Gastroesophageal sphincter (tissue), 4 donors: ENCODE measurements at regions not wholly inside any gene's neighbourhood (a gene's known extent, or its start where the extent isn't known, plus 50 kb on each side); places are given as distances from the start of the nearest gene placed in this dataset.

Source experiments
- ATAC-seq: fragments of 150-250 bp; one replicate; pipeline ENCODE4 v1.9.1; 2016; ENCODE audit warnings: mild to moderate bottlenecking, moderate library complexity
- H3K27ac ChIP-seq, 4 donors: fragments of 200-600 bp; sonication (generic) in 3 of 4; 1 replicate in 3 of 4; 2 replicates in 1 of 4; pipeline ENCODE4 v1.5.1; 2016 to 2019
- H3K27me3 ChIP-seq: fragments of 200-600 bp; sonication (generic); one replicate; pipeline ENCODE4 v1.5.1; 2019
- H3K36me3 ChIP-seq, 2 donors: fragments of 200-600 bp; sonication (generic); one replicate each; pipeline ENCODE4 v1.5.1; 2019; ENCODE audit warnings: control low read depth in 1 of 2
- H3K4me1 ChIP-seq, 3 donors: fragments of 200-600 bp; sonication (generic); 1 replicate in 2 of 3; 2 replicates in 1 of 3; pipeline ENCODE4 v1.5.1; 2016 to 2019; ENCODE audit warnings: control low read depth in 2 of 3
- H3K4me3 ChIP-seq, 2 donors: fragments of 200-600 bp; sonication (generic); one replicate each; pipeline ENCODE4 v1.5.1; 2019; ENCODE audit warnings: mild to moderate bottlenecking in 1 of 2, moderate library complexity in 1 of 2
- H3K9me3 ChIP-seq, 3 donors: fragments of 200-600 bp; sonication (generic); one replicate each; pipeline ENCODE4 v1.5.1; 2017 to 2019; ENCODE audit warnings: control low read depth in 2 of 3
- CTCF ChIP-seq, 4 experiments: fragments of 200-600 bp in 2 of 4; fragments of 450-650 bp in 2 of 4; sonication (generic) in 1 of 4; IDR thresholded peaks; one replicate each; pipeline ENCODE4 v1.5.1; 2017 to 2019; ENCODE audit warnings: antibody characterized with exemption in 4 of 4, mild to moderate bottlenecking in 2 of 4, moderate library complexity in 2 of 4
- EP300 ChIP-seq: sonication (generic); formaldehyde crosslinking; IDR thresholded peaks from one replicate; pipeline ENCODE4 v1.6.1; 2017; ENCODE audit warnings: antibody characterized with exemption, mild to moderate bottlenecking
- POLR2A ChIP-seq, 2 donors: fragments of 450-650 bp; IDR thresholded peaks; one replicate each; pipeline ENCODE4 v1.6.1; 2017; ENCODE audit warnings: antibody characterized with exemption in 2 of 2, mild to moderate bottlenecking in 2 of 2, moderate library complexity in 1 of 2
- POLR2AphosphoS5 ChIP-seq: sonication (generic); formaldehyde crosslinking; IDR thresholded peaks from one replicate; pipeline ENCODE4 v1.6.1; 2017; ENCODE audit warnings: antibody characterized with exemption
- WGBS, 2 donors: methylation state at CpG; one replicate each; pipeline ENCODE4 v1.1.5; 2018; ENCODE audit warnings: low coverage in 1 of 2; 5-methylcytosine and 5-hydroxymethylcytosine counted together

- no peak overlapping the region for H3K27ac ChIP-seq
- no peaks in the 10 kb centered on the region for H3K36me3 ChIP-seq
- peaks cover 60% of the 10 kb centered on the region for H3K27me3 ChIP-seq
- TF ChIP-seq POLR2AphosphoS5 (no peak), POLR2A (IDR thresholded peaks at IDR 0.05) (no peak), EP300 (no peak), CTCF (IDR thresholded peaks at IDR 0.05) (no peak)
- ATAC-seq: peak; percentile 10
- H3K4me1 ChIP-seq: no peaks in the 10 kb centered on the region
- no peak overlapping the region for H3K4me3 ChIP-seq
- 68 to 74% methylated on average over 13 to 14 of the region's 26 CpGs for WGBS, 2 donors
- H3K9me3 ChIP-seq: no peaks in the 10 kb centered on the region
Observed at GRCh38 chr22:49183826-49184216, 643.9 kb downstream of the BRD1 start.

GRCh38 chr22:49183208-49183825, 644.4 kb downstream of the BRD1 start:
- H3K27ac ChIP-seq: no peak overlapping the region
- no peak for TF ChIP-seq CTCF (IDR thresholded peaks at IDR 0.05)
- no peak for TF ChIP-seq POLR2AphosphoS5
- no peak for TF ChIP-seq EP300
- no peak for TF ChIP-seq POLR2A (IDR thresholded peaks at IDR 0.05)
- no peak overlapping the region for H3K4me3 ChIP-seq
- 70% methylated on average over 7 of the region's 22 CpGs; no CpG with 5 or more reads in 1 of the 2 donors for WGBS, 2 donors
- H3K9me3 ChIP-seq: no peaks in the 10 kb centered on the region
- H3K36me3 ChIP-seq: no peaks in the 10 kb centered on the region
- no peaks in the 10 kb centered on the region for H3K4me1 ChIP-seq
- peaks cover 65% of the 10 kb centered on the region for H3K27me3 ChIP-seq
- no peak for ATAC-seq

GRCh38 chr22:49182416-49182815, 645.3 kb downstream of the BRD1 start:
- WGBS, 2 donors: 60% methylated on average over 1 of the region's 20 CpGs; no CpG with 5 or more reads in 1 of the 2 donors
- no peaks in the 10 kb centered on the region for H3K36me3 ChIP-seq
- TF ChIP-seq CTCF (IDR thresholded peaks at IDR 0.05): no peak
- no peak for TF ChIP-seq POLR2A (IDR thresholded peaks at IDR 0.05)
- TF ChIP-seq POLR2AphosphoS5: no peak
- TF ChIP-seq EP300: no peak
- H3K27me3 ChIP-seq: peaks cover 74% of the 10 kb centered on the region
- no peak overlapping the region for H3K4me3 ChIP-seq
- H3K9me3 ChIP-seq: no peaks in the 10 kb centered on the region
- H3K27ac ChIP-seq: no peak overlapping the region
- H3K4me1 ChIP-seq: no peaks in the 10 kb centered on the region
- no peak for ATAC-seq

GRCh38 chr22:49181942-49182341, 645.7 kb downstream of the BRD1 start:
- Histone ChIP-seq H3K4me3 (no peak overlapping the region), H3K27ac (no peak overlapping the region), H3K36me3 (no peaks in the 10 kb centered on the region), H3K9me3 (no peaks in the 10 kb centered on the region), H3K27me3 (peaks cover 73% of the 10 kb centered on the region), H3K4me1 (no peaks in the 10 kb centered on the region)
- TF ChIP-seq POLR2AphosphoS5: no peak
- no peak for TF ChIP-seq EP300
- no peak for TF ChIP-seq CTCF (IDR thresholded peaks at IDR 0.05)
- no peak for TF ChIP-seq POLR2A (IDR thresholded peaks at IDR 0.05)
- no CpG with 5 or more reads among the region's 15 CpGs for WGBS, 2 donors
- no peak for ATAC-seq

- no peak for ATAC-seq
- Histone ChIP-seq H3K4me3 (no peak overlapping the region), H3K27ac (no peak overlapping the region), H3K36me3 (no peaks in the 10 kb centered on the region), H3K27me3 (peaks cover 68% of the 10 kb centered on the region), H3K4me1 (no peaks in the 10 kb centered on the region), H3K9me3 (no peaks in the 10 kb centered on the region)
- WGBS, 2 donors: 80 to 96% methylated on average over 1 to 5 of the region's 13 CpGs
- TF ChIP-seq EP300 (no peak), CTCF (IDR thresholded peaks at IDR 0.05) (no peak), POLR2A (IDR thresholded peaks at IDR 0.05) (no peak), POLR2AphosphoS5 (no peak)
Observed at GRCh38 chr22:49181431-49181830, 646.2 kb downstream of the BRD1 start.
